HepG2 (cell line): ENCODE measurements at regions not wholly inside any gene's neighbourhood (a gene's known extent, or its start where the extent isn't known, plus 50 kb on each side); places are given as distances from the start of the nearest gene placed in this dataset.

Experiments used
- ATAC-seq: fragments of 200-7000 bp; cut with Tn5 transposase; 3 replicates; pipeline ENCODE4 v1.9.1; 2020; ENCODE audit warnings: mild to moderate bottlenecking, moderate library complexity
- BruUV-seq: library from RNA; stranded (reverse); fragments of 400-500 nt; replicated peaks from 2 replicates; lab custom pipeline; 2021; lab: Mats Ljungman, UMichigan
- CTCF ChIA-PET: fragments of 300-600 bp; formaldehyde crosslinking; extraction: SDS; loops from one replicate; lab custom pipeline; 2021; ENCODE audit warnings: low total read pairs, inconsistent platforms, low intra/inter-chr PET ratio; lab: Yijun Ruan, JAX
- POLR2A ChIA-PET: fragments of 350-600 bp; sonication (Branson Sonifier 250); formaldehyde crosslinking; loops from one replicate; lab custom pipeline; 2020; ENCODE audit warnings: antibody characterized with exemption, inconsistent platforms; lab: Yijun Ruan, JAX
- DNase-seq: peaks from one replicate; pipeline ENCODE4 v3.0.0-alpha.2; 2015; ENCODE audit warnings: low spot score
- FAIRE-seq: peaks from 3 replicates; lab custom pipeline; 2011; peaks lifted over from hg19 to GRCh38; lab: Jason Lieb, UNC
- H2AFZ ChIP-seq: one replicate; pipeline ENCODE4 v1.6.1; 2011; ENCODE audit warnings: low read length, inconsistent platforms
- H3K27ac ChIP-seq: fragments of 300-600 bp; 3 replicates; pipeline ENCODE4 v1.8.0; 2011; ENCODE audit warnings: mixed run types, mild to moderate bottlenecking, mixed read lengths, low read length, inconsistent platforms; ENCODE audit not compliant: insufficient read depth; ENCODE audit errors: extremely low read length
- H3K27me3 ChIP-seq, 2 experiments: fragments of 200-600 bp in 1 of 2; 2 replicates in 1 of 2; 3 replicates in 1 of 2; pipeline versions ENCODE4 v1.6.0 to v1.8.0; 2011; ENCODE audit warnings: low read length in 2 of 2, mild to moderate bottlenecking in 2 of 2, moderate library complexity in 2 of 2, inconsistent platforms in 1 of 2; ENCODE audit not compliant: insufficient read depth in 2 of 2, control insufficient read depth in 1 of 2
- H3K36me3 ChIP-seq, 2 experiments: fragments of 200-600 bp in 1 of 2; replicated peaks in 1 of 2; 2 replicates in 1 of 2; 3 replicates in 1 of 2; pipeline versions ENCODE4 v1.5.1 to v1.8.0; 2011; ENCODE audit warnings: low read length in 2 of 2, inconsistent platforms in 1 of 2; ENCODE audit not compliant: insufficient read depth in 2 of 2, control insufficient read depth in 1 of 2
- H3K4me1 ChIP-seq: 2 replicates; pipeline ENCODE4 v1.5.1; 2012; ENCODE audit warnings: low read length, inconsistent platforms; ENCODE audit not compliant: insufficient read depth
- H3K4me2 ChIP-seq: 2 replicates; pipeline ENCODE4 v1.6.0; 2011; ENCODE audit warnings: low read depth, low read length, inconsistent platforms
- H3K4me3 ChIP-seq, 3 experiments: fragments of 200-600 bp in 1 of 3; sonication (generic), shearing (Covaris generic) in 1 of 3; replicated peaks in 1 of 3; 2 replicates each; pipeline ENCODE4 v1.5.1; 2011 to 2016; ENCODE audit warnings: low read length in 3 of 3, inconsistent platforms in 2 of 3, low read depth in 2 of 3, mild to moderate bottlenecking in 2 of 3, control low read depth in 1 of 3, mixed read lengths in 1 of 3; ENCODE audit not compliant: insufficient read depth in 1 of 3
- H3K79me2 ChIP-seq: one replicate; pipeline ENCODE4 v1.6.1; 2011; ENCODE audit warnings: low read length, inconsistent platforms; ENCODE audit not compliant: insufficient read depth
- H3K9ac ChIP-seq: 2 replicates; pipeline ENCODE4 v1.6.0; 2011; ENCODE audit warnings: mild to moderate bottlenecking, low read depth, low read length, inconsistent platforms; ENCODE audit not compliant: insufficient read depth
- H3K9me3 ChIP-seq: 2 replicates; pipeline ENCODE4 v1.5.1; 2012; ENCODE audit warnings: mild to moderate bottlenecking, low read length
- H4K20me1 ChIP-seq: 2 replicates; pipeline ENCODE4 v1.6.0; 2011; ENCODE audit warnings: inconsistent platforms, mild to moderate bottlenecking, low read length, moderate library complexity; ENCODE audit not compliant: insufficient read depth
- HNRNPUL1 ChIP-seq: fragments of 200-400 bp; formaldehyde crosslinking; IDR thresholded peaks from 2 replicates; pipeline ENCODE4 v1.6.1; 2017; ENCODE audit warnings: low read depth, mild to moderate bottlenecking, low read length, moderate library complexity
- PCBP2 ChIP-seq: fragments of 200-400 bp; formaldehyde crosslinking; optimal IDR thresholded peaks from 2 replicates; pipeline ENCODE3; 2018; ENCODE audit warnings: low read length, low read depth; ENCODE audit not compliant: poor library complexity, severe bottlenecking
- PRMT3 ChIP-seq: sonication (generic); formaldehyde crosslinking; IDR thresholded peaks from 2 replicates; pipeline ENCODE4 v1.8.1; 2022; ENCODE audit warnings: low read depth, mild to moderate bottlenecking, moderate library complexity, missing genetic modification reagents, borderline replicate concordance
- WGBS: methylation state at CpG from one replicate; pipeline ENCODE4 v1.1.6; 2017; ENCODE audit warnings: low lambda C conversion rate; 5-methylcytosine and 5-hydroxymethylcytosine counted together
- in situ Hi-C: cut with HindIII; loops from 2 replicates; pipeline ENCODE4 v1.10.0; 2017; ENCODE audit warnings: low pct_unique_long_range_greater_than_20kb; ENCODE audit not compliant: extremely low pct_ligation_motif_present
- intact Hi-C: fragments of 100-400 bp; cut with micrococcal nuclease; formaldehyde crosslinking; loops from one replicate; pipeline ENCODE4 v1.10.0; 2022; ENCODE audit not compliant: unreplicated experiment
- TF ChIP-seq, protein P1 (sequence below): sonication (generic); formaldehyde crosslinking; IDR thresholded peaks from 2 replicates; pipeline ENCODE4 v1.5.0; 2020; ENCODE audit warnings: missing genetic modification reagents
- TF ChIP-seq, protein P2 (sequence below): sonication (generic); formaldehyde crosslinking; IDR thresholded peaks from 2 replicates; pipeline ENCODE4 v1.4.0; 2020; ENCODE audit warnings: missing genetic modification reagents

DNA sequence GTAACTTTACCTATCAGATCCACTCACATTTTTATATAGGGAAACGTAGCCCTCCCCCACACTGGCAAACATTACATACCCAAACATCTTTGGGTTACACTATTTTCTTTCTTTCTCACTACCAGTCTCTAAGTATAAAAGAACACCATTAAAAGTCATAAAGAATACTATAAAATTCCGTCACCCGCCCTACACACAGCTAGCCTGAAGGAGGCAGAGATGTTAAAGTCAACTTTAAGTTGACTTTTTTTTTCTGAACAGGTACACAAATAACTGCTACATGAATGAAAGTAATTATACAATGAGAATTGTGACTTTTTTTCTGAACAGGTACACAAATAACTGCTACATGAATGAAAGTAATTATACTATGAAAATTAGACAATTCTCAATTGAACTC is 628.3 kb downstream of the NUP35 start (continued):
- TF ChIP-seq PRMT3 (CRISPR knock-in tag) = no peak

DNA sequence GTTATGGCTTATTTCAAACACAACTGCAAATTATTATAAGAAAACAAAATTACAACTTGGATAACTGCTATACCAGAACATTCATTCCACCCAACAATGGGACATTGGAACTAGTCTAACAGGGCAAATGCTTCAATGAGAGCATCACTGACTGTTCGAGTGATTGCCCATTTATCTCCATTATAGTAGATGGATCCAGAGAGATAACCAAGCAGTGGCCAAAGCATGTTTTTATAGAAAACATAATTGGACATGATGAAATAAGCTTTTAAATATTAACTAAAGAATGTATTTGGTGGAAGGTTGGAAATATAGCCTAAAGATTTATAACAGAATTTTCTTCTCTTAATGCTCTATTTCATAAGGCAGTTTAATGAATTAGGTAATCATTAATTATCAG is 634.8 kb downstream of the NUP35 start:
- CTCF ChIA-PET = no interaction called here
- BruUV-seq = no TSS peak
- FAIRE-seq (no peak), DNase-seq (no peak), ATAC-seq (no peak)
- H3K4me1 ChIP-seq = no peaks in the 10 kb centered on the region
- TF ChIP-seq, protein P1, sequence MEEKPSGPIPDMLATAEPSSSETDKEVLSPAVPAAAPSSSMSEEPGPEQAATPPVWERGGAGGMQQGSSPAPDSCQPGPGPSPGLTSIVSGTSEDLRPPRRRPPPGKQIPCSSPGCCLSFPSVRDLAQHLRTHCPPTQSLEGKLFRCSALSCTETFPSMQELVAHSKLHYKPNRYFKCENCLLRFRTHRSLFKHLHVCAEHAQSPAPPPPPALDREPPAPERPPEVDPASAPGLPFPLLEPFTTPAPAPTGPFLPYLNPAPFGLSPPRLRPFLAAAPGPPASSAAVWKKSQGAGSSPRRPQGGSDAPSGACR (CRISPR knock-in tag) = no peak
- TF ChIP-seq, protein P2, sequence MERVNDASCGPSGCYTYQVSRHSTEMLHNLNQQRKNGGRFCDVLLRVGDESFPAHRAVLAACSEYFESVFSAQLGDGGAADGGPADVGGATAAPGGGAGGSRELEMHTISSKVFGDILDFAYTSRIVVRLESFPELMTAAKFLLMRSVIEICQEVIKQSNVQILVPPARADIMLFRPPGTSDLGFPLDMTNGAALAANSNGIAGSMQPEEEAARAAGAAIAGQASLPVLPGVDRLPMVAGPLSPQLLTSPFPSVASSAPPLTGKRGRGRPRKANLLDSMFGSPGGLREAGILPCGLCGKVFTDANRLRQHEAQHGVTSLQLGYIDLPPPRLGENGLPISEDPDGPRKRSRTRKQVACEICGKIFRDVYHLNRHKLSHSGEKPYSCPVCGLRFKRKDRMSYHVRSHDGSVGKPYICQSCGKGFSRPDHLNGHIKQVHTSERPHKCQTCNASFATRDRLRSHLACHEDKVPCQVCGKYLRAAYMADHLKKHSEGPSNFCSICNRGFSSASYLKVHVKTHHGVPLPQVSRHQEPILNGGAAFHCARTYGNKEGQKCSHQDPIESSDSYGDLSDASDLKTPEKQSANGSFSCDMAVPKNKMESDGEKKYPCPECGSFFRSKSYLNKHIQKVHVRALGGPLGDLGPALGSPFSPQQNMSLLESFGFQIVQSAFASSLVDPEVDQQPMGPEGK = no peak
- TF ChIP-seq PCBP2 (no peak), HNRNPUL1 (no peak)
- no peak overlapping the region for H3K4me3 ChIP-seq
- H3K27me3 ChIP-seq = no peaks in the 10 kb centered on the region
- POLR2A ChIA-PET = no interaction called here
- H2AFZ ChIP-seq = no peak overlapping the region
- no peak overlapping the region for H3K9ac ChIP-seq
- H4K20me1 ChIP-seq = no peaks in the 10 kb centered on the region
- H3K36me3 ChIP-seq = no peaks in the 10 kb centered on the region
- no peaks in the 10 kb centered on the region for H3K79me2 ChIP-seq
- no peaks in the 10 kb centered on the region; the same call in 1 of the 2 replicates for H3K9me3 ChIP-seq
- in situ Hi-C loops (no loop called here), intact Hi-C loops (no loop called here)
- no peak overlapping the region for H3K4me2 ChIP-seq
- no peak overlapping the region for H3K27ac ChIP-seq
- 0% methylated on average over 1 of the region's 1 CpG for WGBS
